H9 (cell line): ENCODE measurements at regions not wholly inside any gene's neighbourhood (a gene's known extent, or its start where the extent isn't known, plus 50 kb on each side); places are given as distances from the start of the nearest gene placed in this dataset.

Experiments
- DNase-seq: peaks from one replicate; pipeline ENCODE4 v3.0.0-alpha.2; 2017
- H2AFZ ChIP-seq: one replicate; pipeline ENCODE4 v1.6.1; 2013; ENCODE audit warnings: mild to moderate bottlenecking, low read length, control low read depth, moderate library complexity
- H2AK5ac ChIP-seq: 2 replicates; pipeline ENCODE4 v1.6.1; 2013; ENCODE audit warnings: low read length, control low read depth, mixed read lengths; ENCODE audit not compliant: insufficient read length
- H2BK120ac ChIP-seq: one replicate; pipeline ENCODE4 v1.6.1; 2013; ENCODE audit warnings: low read depth, mild to moderate bottlenecking, low read length, control low read depth, inconsistent platforms; ENCODE audit not compliant: poor library complexity, severe bottlenecking
- H2BK12ac ChIP-seq: 2 replicates; pipeline ENCODE4 v1.6.1; 2013; ENCODE audit warnings: low read length, control low read depth, mixed read lengths, low read depth; ENCODE audit not compliant: insufficient read length
- H2BK15ac ChIP-seq: 2 replicates; pipeline ENCODE4 v1.6.1; 2013; ENCODE audit warnings: low read depth, low read length, control low read depth
- H2BK20ac ChIP-seq: one replicate; pipeline ENCODE4 v1.6.1; 2013; ENCODE audit warnings: low read depth, mild to moderate bottlenecking, low read length, control low read depth, inconsistent platforms; ENCODE audit not compliant: poor library complexity, severe bottlenecking
- H2BK5ac ChIP-seq: 2 replicates; pipeline ENCODE4 v1.6.1; 2013; ENCODE audit warnings: low read length, control low read depth, mixed read lengths; ENCODE audit not compliant: insufficient read length
- H3K14ac ChIP-seq: 2 replicates; pipeline ENCODE4 v1.6.1; 2013; ENCODE audit warnings: low read length, control low read depth; ENCODE audit not compliant: insufficient read depth
- H3K18ac ChIP-seq: 2 replicates; pipeline ENCODE4 v1.6.1; 2013; ENCODE audit warnings: low read depth, mild to moderate bottlenecking, mixed read lengths, low read length, control low read depth; ENCODE audit not compliant: insufficient read length
- H3K23ac ChIP-seq: 2 replicates; pipeline ENCODE4 v1.6.1; 2013; ENCODE audit warnings: low read length, control low read depth, mixed read lengths, low read depth; ENCODE audit not compliant: insufficient read length
- H3K23me2 ChIP-seq: 2 replicates; pipeline ENCODE4 v1.6.1; 2013; ENCODE audit warnings: low read depth, mild to moderate bottlenecking, mixed read lengths, low read length, control low read depth; ENCODE audit not compliant: insufficient read length, poor library complexity, severe bottlenecking
- H3K27ac ChIP-seq: 2 replicates; pipeline ENCODE4 v1.5.1; 2013; ENCODE audit warnings: low read length, control low read depth, mixed read lengths, low read depth; ENCODE audit not compliant: insufficient read length
- H3K27me3 ChIP-seq: 2 replicates; pipeline ENCODE4 v1.6.1; 2013; ENCODE audit warnings: low read length, control low read depth, inconsistent platforms; ENCODE audit not compliant: insufficient read depth
- H3K4ac ChIP-seq: 2 replicates; pipeline ENCODE4 v1.6.1; 2013; ENCODE audit warnings: low read depth, mild to moderate bottlenecking, control low read depth, inconsistent platforms, low read length, moderate library complexity
- H3K4me1 ChIP-seq: 2 replicates; pipeline ENCODE4 v1.6.1; 2013; ENCODE audit warnings: low read length, control low read depth, inconsistent platforms; ENCODE audit not compliant: insufficient read depth
- H3K4me2 ChIP-seq: 2 replicates; pipeline ENCODE4 v1.6.1; 2013; ENCODE audit warnings: low read length, control low read depth, mixed read lengths; ENCODE audit not compliant: insufficient read length, insufficient read depth
- H3K56ac ChIP-seq: 2 replicates; pipeline ENCODE4 v1.6.1; 2013; ENCODE audit warnings: low read depth, mild to moderate bottlenecking, mixed read lengths, low read length, control low read depth; ENCODE audit not compliant: insufficient read length
- H3K79me1 ChIP-seq: 2 replicates; pipeline ENCODE4 v1.6.1; 2013; ENCODE audit warnings: low read depth, mild to moderate bottlenecking, moderate library complexity, low read length, control low read depth, inconsistent platforms; ENCODE audit not compliant: insufficient read depth, poor library complexity, severe bottlenecking
- H3K79me2 ChIP-seq: 2 replicates; pipeline ENCODE4 v1.6.1; 2013; ENCODE audit warnings: low read length, control low read depth, inconsistent platforms; ENCODE audit not compliant: insufficient read depth
- H3K9ac ChIP-seq: 2 replicates; pipeline ENCODE4 v1.6.1; 2013; ENCODE audit warnings: low read length, control low read depth, mixed read lengths; ENCODE audit not compliant: insufficient read length; ENCODE audit errors: extremely low read depth
- H3K9me3 ChIP-seq: one replicate; pipeline ENCODE4 v1.6.1; 2013; ENCODE audit warnings: low read depth, low read length, inconsistent platforms; ENCODE audit not compliant: control insufficient read depth
- H3T11ph ChIP-seq: one replicate; pipeline ENCODE4 v1.6.1; 2013; ENCODE audit warnings: mild to moderate bottlenecking, low read length, control low read depth, inconsistent platforms
- H4K20me1 ChIP-seq: one replicate; pipeline ENCODE4 v1.6.1; 2013; ENCODE audit not compliant: control insufficient read depth, insufficient read length, insufficient read depth
- H4K5ac ChIP-seq: 2 replicates; pipeline ENCODE4 v1.6.1; 2013; ENCODE audit warnings: low read depth, mild to moderate bottlenecking, mixed read lengths, low read length, control low read depth; ENCODE audit not compliant: insufficient read length
- H4K8ac ChIP-seq: replicated peaks from 2 replicates; pipeline ENCODE4 v1.6.1; 2013; ENCODE audit warnings: low read length, control low read depth, mixed read lengths, low read depth; ENCODE audit not compliant: insufficient read length
- H4K91ac ChIP-seq: 2 replicates; pipeline ENCODE4 v1.6.1; 2013; ENCODE audit warnings: low read depth, mild to moderate bottlenecking, moderate library complexity, mixed read lengths, low read length, control low read depth; ENCODE audit not compliant: insufficient read length
- H3K27ac Mint-ChIP-seq, 3 experiments: 2 replicates in 2 of 3; 3 replicates in 1 of 3; pipeline ENCODE4 v1.8.0; 2020 to 2021; ENCODE audit warnings: mixed read lengths in 3 of 3, mild to moderate bottlenecking in 1 of 3, moderate library complexity in 1 of 3
- H3K27me3 Mint-ChIP-seq: 2 replicates; pipeline ENCODE4 v1.8.0; 2021; ENCODE audit warnings: low read depth, mild to moderate bottlenecking, moderate library complexity, mixed read lengths
- H3K36me3 Mint-ChIP-seq, 3 experiments: 2 replicates in 2 of 3; 3 replicates in 1 of 3; pipeline ENCODE4 v1.8.0; 2020 to 2021; ENCODE audit warnings: low read depth in 3 of 3, mixed read lengths in 3 of 3; ENCODE audit not compliant: insufficient read depth in 1 of 3
- H3K4me1 Mint-ChIP-seq, 2 experiments: 2 replicates each; pipeline ENCODE4 v1.8.0; 2020; ENCODE audit warnings: mixed read lengths in 2 of 2
- H3K4me3 Mint-ChIP-seq, 2 experiments: 2 replicates in 1 of 2; 3 replicates in 1 of 2; pipeline ENCODE4 v1.8.0; 2020 to 2021; ENCODE audit warnings: mild to moderate bottlenecking in 2 of 2, mixed read lengths in 2 of 2, moderate library complexity in 1 of 2
- H3K9me3 Mint-ChIP-seq, 2 experiments: 2 replicates in 1 of 2; 3 replicates in 1 of 2; pipeline ENCODE4 v1.8.0; 2020; ENCODE audit warnings: mild to moderate bottlenecking in 2 of 2, mixed read lengths in 2 of 2, moderate library complexity in 1 of 2
- WGBS: extraction: QIAGEN DNeasy Blood & Tissue Kit; methylation state at CpG from one replicate; pipeline ENCODE4 v1.1.7; 2013; ENCODE audit warnings: missing lambda C conversion rate, low lambda C conversion rate, mixed read lengths; ENCODE audit not compliant: insufficient read length; ENCODE audit errors: extremely low coverage; 5-methylcytosine and 5-hydroxymethylcytosine counted together
- TF ChIP-seq, protein P1 (sequence below): fragments of 200-600 bp; sonication (generic); conservative IDR thresholded peaks from 3 replicates; pipeline ENCODE4 v1.8.0; 2021; ENCODE audit warnings: antibody characterized with exemption, mild to moderate bottlenecking

DNA sequence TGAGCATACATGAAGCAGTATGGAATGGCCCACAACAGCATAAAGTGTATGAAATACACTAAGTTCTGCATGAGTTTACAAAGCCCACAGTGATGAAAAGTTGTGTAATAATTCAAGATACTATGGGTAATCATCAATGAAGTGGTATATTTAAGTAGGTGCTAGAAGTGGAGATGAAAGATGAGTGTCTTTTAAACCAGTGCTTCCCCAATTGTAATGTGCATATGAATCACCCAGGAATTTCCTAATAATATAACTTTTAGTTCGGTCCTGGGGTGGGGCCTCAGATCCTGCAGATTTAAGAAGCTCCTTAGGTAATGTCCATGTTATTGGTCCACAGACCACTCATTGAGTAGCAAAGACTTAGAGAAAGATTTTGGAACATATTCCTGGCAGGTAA is 184.9 kb downstream of the DUSP10 start:
- Histone ChIP-seq H3K27me3 (no peaks in the 10 kb centered on the region), H3K14ac (no peak overlapping the region), H2BK12ac (no peak overlapping the region), H2BK15ac (no peak overlapping the region), H2BK20ac (no peak overlapping the region), H3K23me2 (no peaks in the 10 kb centered on the region), H2BK120ac (no peak overlapping the region), H2AFZ (no peak overlapping the region), H3K9ac (no peak overlapping the region), H2BK5ac (no peak overlapping the region), H3K23ac (no peak overlapping the region), H3K27ac (no peak overlapping the region), H3K9me3 (no peaks in the 10 kb centered on the region), H2AK5ac (no peak overlapping the region), H3K4me2 (no peak overlapping the region), H3K79me2 (no peaks in the 10 kb centered on the region), H3K18ac (no peak overlapping the region), H3K56ac (no peak overlapping the region), H3K4me1 (no peaks in the 10 kb centered on the region), H3T11ph (no peak overlapping the region), H4K91ac (no peak overlapping the region), H4K20me1 (no peaks in the 10 kb centered on the region), H4K8ac (no peak overlapping the region), H3K79me1 (no peaks in the 10 kb centered on the region), H3K4ac (no peak overlapping the region), H4K5ac (no peak overlapping the region)
- no peak overlapping the region for H3K4me3 Mint-ChIP-seq
- no peaks in the 10 kb centered on the region for H3K36me3 Mint-ChIP-seq
- no peak for DNase-seq
- no peaks in the 10 kb centered on the region for H3K4me1 Mint-ChIP-seq
- H3K27ac Mint-ChIP-seq: no peak overlapping the region
- WGBS: no CpG with 5 or more reads among the region's 1 CpG
- no peaks in the 10 kb centered on the region for H3K27me3 Mint-ChIP-seq
- TF ChIP-seq, protein P1, sequence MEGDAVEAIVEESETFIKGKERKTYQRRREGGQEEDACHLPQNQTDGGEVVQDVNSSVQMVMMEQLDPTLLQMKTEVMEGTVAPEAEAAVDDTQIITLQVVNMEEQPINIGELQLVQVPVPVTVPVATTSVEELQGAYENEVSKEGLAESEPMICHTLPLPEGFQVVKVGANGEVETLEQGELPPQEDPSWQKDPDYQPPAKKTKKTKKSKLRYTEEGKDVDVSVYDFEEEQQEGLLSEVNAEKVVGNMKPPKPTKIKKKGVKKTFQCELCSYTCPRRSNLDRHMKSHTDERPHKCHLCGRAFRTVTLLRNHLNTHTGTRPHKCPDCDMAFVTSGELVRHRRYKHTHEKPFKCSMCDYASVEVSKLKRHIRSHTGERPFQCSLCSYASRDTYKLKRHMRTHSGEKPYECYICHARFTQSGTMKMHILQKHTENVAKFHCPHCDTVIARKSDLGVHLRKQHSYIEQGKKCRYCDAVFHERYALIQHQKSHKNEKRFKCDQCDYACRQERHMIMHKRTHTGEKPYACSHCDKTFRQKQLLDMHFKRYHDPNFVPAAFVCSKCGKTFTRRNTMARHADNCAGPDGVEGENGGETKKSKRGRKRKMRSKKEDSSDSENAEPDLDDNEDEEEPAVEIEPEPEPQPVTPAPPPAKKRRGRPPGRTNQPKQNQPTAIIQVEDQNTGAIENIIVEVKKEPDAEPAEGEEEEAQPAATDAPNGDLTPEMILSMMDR: no peak
- H3K9me3 Mint-ChIP-seq: no peaks in the 10 kb centered on the region
